Cardiac septum (tissue), 1 donor: ENCODE measurements at regions not wholly inside any gene's neighbourhood (a gene's known extent, or its start where the extent isn't known, plus 50 kb on each side); places are given as distances from the start of the nearest gene placed in this dataset.
"Not testable (repeated sequence)": the region's sequence is repeated elsewhere in the genome, so short reads cannot be mapped to it uniquely, and the experiment has no call there.

Source experiments
- DNase-seq: peaks from one replicate; pipeline ENCODE4 v3.0.0-alpha.2; 2020; ENCODE audit warnings: low spot score
- intact Hi-C: fragments of 100-400 bp; cut with DNase I; formaldehyde crosslinking; loops from one replicate; pipeline ENCODE4 v1.14.0; 2022
- donor health status: DM: no; HTN: no; CAD: no.

DNA sequence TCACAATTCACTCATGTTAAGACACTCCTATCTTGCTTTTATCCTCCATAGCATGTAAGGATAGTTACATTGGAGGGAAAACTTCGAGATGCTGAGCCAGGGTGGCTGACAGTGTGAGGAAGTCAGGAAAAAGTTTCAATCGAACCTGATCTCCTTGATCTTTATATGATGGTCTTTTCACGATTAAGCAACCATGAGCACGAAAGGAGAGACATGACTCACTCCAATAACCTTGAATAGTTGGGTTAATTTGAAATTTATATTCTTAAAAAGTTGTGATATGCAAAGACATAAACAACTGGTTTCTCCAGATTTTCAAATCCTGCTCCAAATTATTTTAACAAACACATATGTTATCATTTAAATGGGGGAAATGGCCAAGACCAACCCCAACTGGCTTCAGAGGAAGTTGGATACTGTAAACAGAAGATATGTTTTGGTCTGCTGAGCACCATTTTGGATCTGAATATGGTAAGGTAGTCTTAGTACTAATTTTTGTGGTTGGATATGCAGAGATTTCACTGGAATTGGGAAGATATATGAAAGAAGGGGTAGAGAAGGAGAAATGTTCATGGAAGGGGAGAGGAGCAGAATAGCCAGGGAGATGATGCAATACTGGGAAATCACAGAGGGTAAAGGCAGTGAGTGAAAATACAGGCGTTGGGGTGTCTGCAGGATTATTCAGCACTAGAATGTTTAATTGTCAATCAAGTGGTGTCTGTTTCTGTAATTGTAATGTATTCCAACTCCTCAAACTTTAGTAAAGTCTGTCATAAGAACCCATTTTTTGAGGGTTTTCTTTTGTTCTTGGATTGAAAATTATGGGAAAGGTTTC is 185.2 kb upstream of the SLC38A2 start:
- intact Hi-C loops = loop anchor here (5.0 kb wide), 1 partner anchor 100 kb away; no protein-coding TSS in a partner anchor
- no peak for DNase-seq

DNA sequence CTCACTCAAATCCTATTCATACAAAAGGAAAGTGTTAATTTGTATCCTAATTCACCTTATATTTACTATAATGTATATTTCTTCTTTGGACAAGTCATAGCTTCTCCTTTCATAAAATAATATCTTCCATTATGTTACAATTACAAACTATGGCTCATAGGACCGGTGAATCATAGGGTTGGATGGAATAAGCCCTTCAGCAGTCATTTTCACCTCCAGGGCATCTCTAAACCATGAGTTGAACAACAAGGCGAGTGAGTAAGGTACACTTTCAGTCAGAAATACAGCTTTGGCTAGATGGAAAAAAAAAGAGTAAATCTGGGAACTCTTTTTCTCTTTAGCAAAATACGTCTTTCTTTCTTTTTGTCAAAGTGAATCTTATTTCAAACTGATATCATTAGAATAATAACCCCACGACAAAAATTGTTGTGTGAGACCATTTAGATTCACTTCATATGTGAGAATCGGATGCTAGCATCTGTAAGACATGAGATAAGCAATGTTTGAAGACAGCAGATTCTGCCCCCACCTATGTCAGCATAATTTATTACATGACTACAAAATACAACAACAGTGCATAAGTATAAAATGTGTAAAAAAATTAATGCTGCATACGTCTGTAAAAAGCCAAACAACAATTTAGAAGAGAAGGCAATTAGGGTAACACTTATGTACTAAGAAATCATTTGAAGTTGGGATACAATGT is 184.4 kb upstream of the SLC38A2 start:
- DNase-seq = no peak
- intact Hi-C loops = loop anchor here (5.0 kb wide), 1 partner anchor 100 kb away; no protein-coding TSS in a partner anchor

DNA sequence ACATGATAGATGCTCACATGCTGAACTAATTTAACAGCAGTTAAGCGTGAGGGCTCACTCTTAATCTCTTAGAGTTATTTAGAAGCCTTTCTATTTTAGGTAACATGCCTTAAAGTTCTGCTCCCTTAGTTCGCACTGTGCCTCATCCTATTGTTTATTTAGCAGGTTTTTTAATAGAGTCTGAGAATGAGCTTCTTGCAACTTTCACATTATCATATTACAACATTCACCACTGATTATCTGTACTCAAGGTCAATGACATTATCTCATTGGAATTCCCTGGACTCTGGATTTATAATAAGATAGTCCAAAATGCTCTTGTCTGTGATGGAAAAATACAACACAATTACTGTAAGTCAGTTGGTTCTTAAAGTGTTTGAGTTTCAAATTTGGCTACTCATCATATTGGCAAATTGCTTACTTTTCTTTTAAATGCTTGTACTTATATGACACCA is 183.6 kb upstream of the SLC38A2 start:
- intact Hi-C loops = loop anchor here (5.0 kb wide), 1 partner anchor 101 kb away; no protein-coding TSS in a partner anchor
- no peak for DNase-seq

DNA sequence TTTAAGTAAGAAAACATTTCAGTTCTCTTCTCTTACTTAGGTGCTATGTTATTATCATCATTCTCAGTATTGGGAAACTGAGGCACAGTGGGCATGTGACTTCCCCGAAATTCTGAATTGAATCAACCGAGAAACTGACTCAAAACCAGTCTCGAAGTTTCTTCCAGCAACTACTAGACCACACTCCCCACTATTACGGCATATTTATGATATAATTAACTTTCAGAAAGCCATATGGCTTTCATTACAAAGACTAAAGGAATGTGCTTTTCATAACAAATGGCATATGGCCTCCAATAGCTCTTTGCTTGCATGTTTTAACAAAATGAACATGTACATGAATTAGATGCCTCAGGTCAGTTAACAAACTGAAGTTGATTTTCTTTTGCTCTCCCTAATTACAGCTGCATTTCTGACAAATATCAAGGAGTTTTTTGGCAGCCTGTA is 182.9 kb upstream of the SLC38A2 start:
- no peak for DNase-seq
- intact Hi-C loops = loop anchor here (5.0 kb wide), 1 partner anchor 102 kb away; no protein-coding TSS in a partner anchor

DNA sequence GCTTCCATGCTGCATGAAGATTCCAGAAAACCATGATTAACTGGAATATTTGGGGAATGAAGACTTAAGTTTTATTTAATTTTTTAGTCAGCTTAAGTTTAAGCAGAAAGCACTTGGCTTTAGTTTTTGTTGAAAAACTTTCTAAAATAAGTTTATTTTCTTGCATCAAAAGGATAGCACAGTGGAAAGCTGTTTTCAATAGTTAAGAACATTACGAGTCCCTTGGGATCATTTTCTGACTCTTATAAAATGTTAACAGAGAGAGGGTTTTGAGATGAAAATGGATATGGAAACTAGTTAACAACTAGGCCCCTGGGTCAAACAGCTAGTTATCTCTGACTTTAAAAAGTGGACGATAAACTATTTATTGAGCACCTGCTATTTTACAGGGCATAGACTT is 181.9 kb upstream of the SLC38A2 start:
- intact Hi-C loops = no loop called here
- no peak for DNase-seq

DNA sequence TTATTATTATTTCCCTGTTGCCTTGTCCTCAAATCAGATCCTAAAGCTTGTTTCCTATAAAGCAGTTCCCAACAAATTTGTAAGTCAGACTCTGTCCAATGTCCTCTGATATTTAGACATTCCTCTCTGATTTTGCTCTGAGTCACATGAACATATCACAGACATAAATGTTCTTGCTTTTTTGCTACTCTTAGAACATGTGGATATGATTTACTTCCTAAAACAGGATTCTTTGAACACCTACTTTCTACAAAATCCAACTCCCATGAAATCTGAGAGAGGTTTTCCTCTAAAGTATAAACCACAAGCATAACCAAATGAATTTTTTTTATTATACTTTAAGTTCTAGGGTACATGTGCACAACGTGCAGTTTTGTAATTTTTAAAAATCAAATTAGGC is 181.3 kb upstream of the SLC38A2 start:
- DNase-seq = no peak
- intact Hi-C loops = no loop called here

DNA sequence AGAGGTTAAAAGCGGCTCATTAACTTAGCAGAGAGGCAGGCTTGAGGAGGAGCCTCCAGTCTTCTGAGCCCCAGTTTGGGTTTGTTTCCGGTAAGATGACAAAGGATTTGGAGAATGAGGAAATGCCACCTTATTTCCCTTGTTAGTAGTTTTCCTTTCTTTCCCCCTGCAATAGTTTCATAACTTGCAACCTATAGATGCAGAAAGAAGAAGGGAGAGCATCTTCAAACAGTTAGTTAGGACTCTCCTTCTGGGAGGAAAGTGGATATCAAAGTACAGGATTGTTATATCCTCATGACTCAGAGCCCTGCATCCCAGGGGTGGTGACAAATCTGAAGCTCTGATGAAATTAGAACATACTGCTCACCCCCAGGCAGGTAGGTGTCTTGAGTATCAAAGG is 180.7 kb upstream of the SLC38A2 start:
- intact Hi-C loops = no loop called here
- DNase-seq = no peak

DNA sequence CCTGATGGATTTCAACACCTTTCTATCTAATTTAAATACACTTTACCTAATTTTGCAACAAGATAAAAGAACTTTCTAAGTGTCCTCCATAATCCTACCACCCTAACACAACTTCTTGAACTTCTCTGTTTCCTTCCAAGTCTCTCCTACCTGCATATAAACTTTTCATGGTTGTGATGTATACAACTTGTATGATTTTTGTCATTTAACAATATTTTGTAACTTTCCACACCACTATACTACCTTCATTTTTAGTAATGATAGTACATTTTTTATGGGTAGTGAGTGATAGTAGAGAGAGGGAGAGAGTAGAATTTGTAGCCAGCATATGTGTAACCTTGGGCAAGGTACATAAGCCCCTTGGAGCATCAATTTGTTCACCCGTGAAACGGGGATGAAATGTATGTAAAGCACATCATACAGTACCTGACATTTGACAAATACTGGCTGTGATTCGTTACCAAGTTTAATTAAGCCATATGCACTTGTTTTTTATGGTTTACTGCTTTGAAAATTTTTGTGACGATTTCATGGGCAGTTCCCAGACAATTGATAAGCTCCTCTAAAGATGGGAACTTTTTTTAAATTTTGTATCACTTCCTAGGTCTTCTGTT is 177.8 kb upstream of the SLC38A2 start:
- no peak for DNase-seq
- intact Hi-C loops = no loop called here

DNA sequence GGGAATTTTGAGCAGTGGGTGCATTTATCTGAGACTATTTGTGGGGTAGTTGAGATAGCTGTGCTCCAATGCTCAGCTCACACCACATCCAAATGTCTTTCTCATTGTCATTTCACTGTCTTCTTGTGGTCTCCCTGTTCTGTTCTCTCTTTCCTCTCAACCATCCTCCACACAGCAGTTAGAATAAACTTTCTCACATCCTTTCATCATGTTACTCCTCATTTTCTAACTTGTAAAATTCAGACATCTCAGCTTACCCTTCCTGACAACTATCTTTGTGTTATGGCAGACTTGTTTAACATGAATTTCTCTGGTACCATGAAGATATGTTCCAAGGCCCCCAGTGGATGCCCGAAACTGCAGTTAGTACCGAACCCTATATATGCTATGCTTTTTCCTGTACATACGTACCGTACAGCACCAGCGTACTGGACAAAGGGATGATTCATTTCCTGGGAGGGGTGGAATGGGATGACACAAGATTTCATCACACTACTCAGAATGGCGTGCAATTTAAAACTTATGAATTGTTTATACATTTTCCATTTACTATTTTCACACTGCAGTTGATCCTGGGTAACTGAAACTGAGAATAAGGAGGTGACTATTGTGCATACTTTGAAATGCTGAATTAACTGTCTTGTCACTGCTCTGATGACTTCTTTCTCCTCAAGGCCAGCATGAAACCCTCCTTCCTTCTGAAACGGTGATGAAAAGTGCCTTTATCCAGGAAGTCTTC is 177.1 kb upstream of the SLC38A2 start:
- DNase-seq = no peak
- intact Hi-C loops = no loop called here

DNA sequence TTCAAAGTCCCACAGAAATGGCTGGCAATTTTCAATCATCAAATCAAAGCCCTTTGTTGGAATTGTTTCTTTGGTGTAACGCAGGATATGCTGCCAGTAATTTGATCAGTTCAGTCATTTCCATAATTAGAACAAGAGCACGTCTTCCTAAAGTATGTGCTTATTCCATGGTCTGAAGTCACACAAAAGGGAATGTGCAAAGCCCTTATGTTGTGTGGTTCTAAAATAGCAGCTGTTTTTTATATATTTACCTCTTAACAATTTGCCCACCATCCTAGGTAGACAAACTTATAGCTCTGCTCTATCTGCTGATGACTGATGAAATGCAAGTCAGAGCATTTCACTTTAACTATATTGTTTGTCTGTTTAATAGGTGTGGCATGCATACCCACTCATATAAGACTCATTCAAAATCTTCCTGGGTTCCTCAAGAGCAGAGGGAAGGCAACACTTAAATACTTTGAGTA is 176.1 kb upstream of the SLC38A2 start:
- no peak for DNase-seq
- intact Hi-C loops = no loop called here

DNA sequence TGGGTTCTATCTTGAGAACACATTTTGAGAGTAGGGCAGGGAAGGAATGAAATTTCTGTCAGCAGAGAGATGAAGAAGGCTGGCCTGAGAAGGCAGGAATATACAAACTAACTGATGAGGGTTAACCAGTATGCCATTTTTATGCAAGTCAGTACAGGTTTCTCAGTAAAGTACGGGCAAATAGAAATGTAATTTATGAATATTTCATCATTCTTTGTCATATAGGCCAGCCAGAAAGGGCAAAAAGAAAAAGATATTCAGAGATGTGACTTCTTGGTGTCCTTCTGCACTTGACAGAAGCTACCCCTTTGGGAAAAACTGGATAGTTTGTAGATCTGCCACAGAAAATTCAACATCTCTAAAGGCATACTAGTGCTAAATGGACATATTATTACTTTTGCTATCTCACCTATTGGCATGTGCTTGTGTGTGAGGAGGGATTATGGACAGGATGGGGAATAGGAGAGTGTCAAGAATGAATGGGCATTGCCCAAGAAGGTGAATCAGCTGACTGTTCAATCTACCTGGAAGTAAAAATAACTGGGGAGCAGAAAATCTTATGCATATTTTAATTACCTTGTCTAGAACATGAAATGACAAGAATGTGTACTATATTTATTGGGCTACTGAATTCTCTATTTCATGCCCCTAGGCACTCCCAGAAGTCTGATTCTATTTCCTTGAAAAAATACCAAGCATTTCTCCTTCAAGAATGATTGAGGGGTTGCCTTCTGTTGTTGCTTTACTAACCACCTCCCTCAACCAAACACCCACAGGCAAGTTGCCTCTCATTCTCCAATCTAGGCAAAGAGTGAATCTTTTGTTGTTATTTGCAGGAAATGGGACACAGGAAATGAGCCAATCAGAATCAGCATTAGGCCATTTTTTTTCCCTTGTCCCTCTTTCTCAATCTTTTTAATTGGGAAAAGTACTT is 175.1 kb upstream of the SLC38A2 start:
- intact Hi-C loops = no loop called here
- no peak for DNase-seq

DNA sequence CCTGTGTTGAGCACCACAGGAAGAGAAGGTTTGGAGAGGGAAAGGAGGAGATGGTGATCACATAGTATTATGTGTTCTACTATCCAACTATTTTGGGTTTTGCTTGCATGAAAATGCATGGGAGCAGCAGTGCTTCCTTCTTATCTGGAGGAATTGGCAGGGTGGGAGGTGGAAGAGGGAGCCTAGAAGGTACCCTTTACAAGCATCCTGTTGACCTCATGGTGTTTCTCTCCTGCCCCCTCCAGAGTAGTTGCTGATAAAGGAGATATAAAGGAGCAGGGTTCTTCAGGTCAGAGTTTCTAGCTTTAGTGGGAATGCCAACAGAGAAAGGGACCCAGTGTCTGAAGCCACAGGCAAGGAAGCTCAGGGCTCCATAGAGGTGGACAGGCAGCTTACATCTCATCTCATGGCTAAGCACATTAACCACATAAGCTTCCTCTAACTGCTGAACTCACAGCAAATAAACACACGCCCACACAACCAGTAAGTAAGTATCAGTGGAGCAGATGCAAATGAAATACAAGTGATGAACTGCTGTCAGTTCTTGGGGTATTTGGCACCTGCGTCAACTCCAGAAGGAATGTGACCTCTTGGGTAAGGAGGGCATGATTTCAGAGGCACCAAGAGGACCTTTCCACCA is 174.2 kb upstream of the SLC38A2 start:
- no peak for DNase-seq
- intact Hi-C loops = no loop called here

DNA sequence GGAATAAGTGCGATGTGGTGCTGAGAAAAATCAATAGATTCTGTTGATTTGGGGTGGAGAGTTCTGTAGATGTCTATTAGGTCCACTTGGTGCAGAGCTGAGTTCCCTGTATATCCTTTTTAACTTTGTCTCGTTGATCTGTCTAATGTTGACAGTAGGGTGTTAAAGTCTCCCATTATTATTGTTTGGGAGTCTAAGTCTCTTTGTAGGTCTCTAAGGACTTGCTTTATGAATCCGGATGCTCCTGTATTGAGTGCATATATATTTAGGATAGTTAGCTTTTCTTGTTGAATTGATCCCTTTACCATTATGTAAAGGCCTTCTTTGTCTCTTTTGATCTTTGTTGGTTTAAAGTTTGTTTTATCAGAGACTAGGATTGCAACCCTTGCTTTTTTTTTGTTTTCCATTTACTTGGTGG is 170.8 kb upstream of the SLC38A2 start:
- DNase-seq, intact Hi-C loops: not testable (repeated sequence)

DNA sequence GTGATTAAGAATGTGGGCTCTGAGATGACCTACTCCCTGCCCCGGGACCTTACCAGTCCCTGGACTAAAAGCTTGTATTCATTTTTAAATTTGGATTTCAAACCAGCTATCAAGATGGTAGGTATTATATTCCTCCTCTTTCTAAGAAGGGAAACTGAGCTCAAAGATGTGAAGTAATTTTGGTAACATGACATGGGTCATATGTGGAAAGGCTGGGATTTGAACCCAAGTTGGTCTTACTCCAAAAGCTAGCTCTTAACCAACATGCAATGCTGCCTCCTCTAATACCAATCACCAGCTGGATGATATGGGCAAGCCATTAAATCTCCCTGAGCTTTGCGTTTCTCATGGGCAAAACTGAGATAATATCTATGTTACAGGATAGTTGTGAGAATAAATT is 166.4 kb upstream of the SLC38A2 start:
- intact Hi-C loops = loop anchor here (10.0 kb wide), 1 partner anchor 116 kb away; no protein-coding TSS in a partner anchor
- no peak for DNase-seq

DNA sequence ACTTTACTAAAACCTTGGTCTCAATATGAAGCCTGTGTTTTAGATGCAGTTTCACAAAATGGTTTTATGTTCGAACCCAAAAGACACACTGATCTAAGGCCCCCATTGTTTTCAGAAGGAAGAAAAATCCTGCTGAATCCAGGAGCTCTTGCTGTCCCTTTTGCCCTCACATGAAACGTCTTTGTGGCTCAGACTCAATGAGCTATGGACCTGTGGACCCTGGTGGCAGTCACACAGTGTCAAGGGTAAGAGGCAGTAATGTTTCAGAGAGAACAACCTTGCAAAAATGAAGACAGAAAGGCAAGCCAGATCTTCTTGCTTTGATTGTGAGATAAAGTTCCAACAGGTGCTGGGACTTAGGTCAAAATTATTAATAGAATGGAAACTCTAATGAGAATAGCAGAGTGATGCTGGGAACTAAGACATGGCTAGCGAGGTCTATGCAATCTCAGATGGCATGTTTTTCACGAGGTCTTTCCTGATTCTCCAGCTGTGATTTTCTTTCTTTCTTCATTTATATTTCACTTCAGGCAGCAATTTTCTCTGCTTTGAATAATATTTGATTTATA is 164.9 kb upstream of the SLC38A2 start:
- DNase-seq = no peak
- intact Hi-C loops = loop anchor here (10.0 kb wide), 1 partner anchor 117 kb away; no protein-coding TSS in a partner anchor

DNA sequence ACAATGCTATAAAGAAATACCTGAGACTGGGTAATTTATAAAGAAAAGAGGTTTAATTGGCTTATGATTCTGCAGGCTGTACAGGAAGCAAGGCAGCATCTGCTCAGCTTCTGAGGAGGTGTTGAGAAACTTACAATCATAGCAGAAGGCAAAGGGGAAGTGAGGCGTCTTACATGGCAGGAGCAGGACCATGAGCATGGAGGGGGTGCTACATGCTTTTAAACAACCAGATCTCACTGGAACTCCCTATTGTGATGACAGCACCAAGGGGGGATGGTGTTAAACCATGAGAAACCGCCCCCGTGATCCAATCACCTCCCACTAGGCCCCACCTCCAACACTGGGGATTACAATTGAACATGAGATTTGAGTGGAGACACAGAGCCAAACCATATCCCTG is 163.7 kb upstream of the SLC38A2 start:
- not testable (repeated sequence) for DNase-seq
- intact Hi-C loops = loop anchor here (10.0 kb wide), 1 partner anchor 118 kb away; no protein-coding TSS in a partner anchor

DNA sequence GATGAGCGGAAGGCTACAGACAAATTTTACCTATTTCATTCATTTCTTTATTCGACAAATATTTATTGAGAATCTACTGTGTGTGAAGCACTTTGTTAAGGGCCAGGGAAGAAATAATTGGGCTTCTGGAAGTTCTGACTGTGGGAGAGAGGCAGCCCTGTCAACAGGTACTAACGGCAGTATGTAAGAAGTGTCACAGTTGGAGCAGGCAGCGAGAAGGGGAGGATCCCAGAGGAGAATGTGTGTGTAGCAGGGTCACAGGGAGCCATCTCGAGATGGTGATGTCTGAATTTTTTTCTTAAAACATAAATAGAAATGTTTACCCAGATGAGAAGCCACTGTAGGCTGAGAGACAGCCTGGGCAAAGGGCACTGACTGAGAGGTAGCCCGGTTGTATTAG is 163.3 kb upstream of the SLC38A2 start:
- intact Hi-C loops = loop anchor here (10.0 kb wide), 1 partner anchor 119 kb away; no protein-coding TSS in a partner anchor
- no peak for DNase-seq
